GM12891 (cell line): ENCODE measurements at regions not wholly inside any gene's neighbourhood (a gene's known extent, or its start where the extent isn't known, plus 50 kb on each side); places are given as distances from the start of the nearest gene placed in this dataset.

Source experiments
- POLR2A ChIP-seq: IDR thresholded peaks from 2 replicates; pipeline ENCODE4 v1.6.1; 2011; ENCODE audit warnings: low read depth, low read length, control low read depth
- POLR2AphosphoS5 ChIP-seq: IDR thresholded peaks from 2 replicates; pipeline ENCODE4 v1.6.1; 2011; ENCODE audit warnings: low read depth, low read length, control low read depth
- SPI1 ChIP-seq: IDR thresholded peaks from 2 replicates; pipeline ENCODE4 v1.6.1; 2011; ENCODE audit warnings: low read depth, low read length, control low read depth

DNA sequence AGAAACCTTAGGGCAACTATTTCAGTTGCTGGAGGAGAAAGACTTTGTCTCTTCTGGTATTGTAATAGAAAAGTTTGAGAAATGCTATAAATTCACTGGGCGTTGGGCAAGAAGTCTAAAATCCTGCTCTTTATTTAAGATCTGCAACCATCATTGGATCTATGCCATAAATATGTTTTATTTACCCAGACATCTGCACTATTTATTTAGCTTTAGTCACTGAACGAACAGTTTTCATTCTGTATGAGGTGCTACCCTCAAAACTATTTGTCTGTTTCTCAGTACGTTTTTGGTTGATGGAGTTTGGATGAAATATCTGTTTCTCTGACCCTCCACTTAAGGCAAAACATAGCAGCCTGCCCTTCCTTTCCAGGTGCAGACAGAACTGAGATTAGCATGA lies 171.5 kb downstream of the SNX19 start:
- TF ChIP-seq SPI1 (no peak), POLR2AphosphoS5 (no peak), POLR2A (no peak)
